ENCODE measurements at regions not wholly inside any gene's neighbourhood (a gene's known extent, or its start where the extent isn't known, plus 50 kb on each side); places are given as distances from the start of the nearest gene placed in this dataset.
A peak's percentile ranks its signal among the peaks of the same experiment; 100 is the strongest.

- no peak for DNase-seq (ENCODE audit: low read depth in 2 of 2)
These were observed 187.2 kb downstream of the REEP3 start for GRCh38 chr10:63708421-63708820.

GRCh38 chr10:63710703-63711102 is 189.5 kb downstream of the REEP3 start:
- no peak for DNase-seq (ENCODE audit: low read depth in 2 of 2)

DNA sequence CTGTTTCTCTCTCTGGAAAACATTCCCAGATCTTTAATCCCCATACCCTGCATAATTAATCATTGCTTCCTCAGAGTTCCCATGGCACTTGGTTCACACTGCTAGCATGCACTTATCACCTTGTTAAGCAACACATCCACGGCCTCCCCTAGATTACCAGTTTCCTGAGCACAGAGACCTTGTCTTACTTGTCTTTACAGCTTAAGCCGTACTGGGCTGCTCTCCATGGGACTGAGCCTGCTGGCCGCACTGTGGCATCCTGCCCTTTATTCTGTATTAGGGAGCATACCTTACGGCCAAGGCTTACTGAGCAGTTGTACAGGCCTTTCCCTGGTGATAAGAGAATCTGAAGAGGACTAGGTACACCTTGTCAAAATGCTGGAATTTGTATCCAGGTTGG is 190.2 kb downstream of the REEP3 start:
- DNase-seq (ENCODE audit: low read depth in 2 of 2) = no peak

DNA sequence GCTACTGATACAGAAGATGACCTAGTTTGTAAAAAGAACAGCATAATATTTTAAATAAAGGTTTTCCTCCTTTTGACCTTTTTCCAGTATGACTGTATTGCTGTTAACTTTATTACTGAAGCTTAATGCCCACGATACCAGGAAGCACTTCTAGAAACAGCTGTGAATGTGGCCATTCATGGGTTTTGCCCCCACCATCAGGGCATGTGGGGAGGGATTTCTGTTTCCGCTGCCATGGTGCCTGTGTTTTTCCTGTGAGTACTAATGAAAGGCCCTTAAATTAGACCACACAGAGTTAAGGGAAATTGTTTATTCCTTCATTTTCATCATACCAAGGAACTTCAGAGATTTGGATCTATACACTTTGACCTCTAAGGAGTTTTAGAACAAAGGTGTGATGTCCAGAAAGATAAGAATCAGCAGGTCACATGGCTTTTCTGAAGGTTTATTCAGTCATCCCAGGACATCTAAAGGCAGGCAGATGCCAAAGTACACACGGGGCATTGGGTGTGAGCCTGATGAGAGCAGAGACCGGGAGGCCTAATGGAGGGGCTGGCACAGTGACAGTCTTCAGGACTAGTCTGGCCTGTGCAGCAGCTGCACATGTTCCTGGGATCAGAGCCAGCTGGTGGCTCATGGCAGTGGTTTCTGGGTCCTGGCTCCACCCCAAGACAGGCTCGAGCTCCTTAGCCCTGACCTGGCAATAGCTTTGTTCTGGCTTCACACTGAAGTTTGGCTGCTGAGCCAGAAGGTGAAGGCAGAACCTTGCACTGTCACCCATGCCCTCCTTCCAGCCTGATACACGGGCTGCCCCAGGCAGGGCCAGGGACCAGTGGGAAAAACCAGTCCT is 190.9 kb downstream of the REEP3 start:
- DNase-seq (ENCODE audit: low read depth in 2 of 2) = no peak

GRCh38 chr10:63712717-63713115 is 191.5 kb downstream of the REEP3 start:
- DNase-seq (ENCODE audit: low read depth in 2 of 2) = no peak

DNA sequence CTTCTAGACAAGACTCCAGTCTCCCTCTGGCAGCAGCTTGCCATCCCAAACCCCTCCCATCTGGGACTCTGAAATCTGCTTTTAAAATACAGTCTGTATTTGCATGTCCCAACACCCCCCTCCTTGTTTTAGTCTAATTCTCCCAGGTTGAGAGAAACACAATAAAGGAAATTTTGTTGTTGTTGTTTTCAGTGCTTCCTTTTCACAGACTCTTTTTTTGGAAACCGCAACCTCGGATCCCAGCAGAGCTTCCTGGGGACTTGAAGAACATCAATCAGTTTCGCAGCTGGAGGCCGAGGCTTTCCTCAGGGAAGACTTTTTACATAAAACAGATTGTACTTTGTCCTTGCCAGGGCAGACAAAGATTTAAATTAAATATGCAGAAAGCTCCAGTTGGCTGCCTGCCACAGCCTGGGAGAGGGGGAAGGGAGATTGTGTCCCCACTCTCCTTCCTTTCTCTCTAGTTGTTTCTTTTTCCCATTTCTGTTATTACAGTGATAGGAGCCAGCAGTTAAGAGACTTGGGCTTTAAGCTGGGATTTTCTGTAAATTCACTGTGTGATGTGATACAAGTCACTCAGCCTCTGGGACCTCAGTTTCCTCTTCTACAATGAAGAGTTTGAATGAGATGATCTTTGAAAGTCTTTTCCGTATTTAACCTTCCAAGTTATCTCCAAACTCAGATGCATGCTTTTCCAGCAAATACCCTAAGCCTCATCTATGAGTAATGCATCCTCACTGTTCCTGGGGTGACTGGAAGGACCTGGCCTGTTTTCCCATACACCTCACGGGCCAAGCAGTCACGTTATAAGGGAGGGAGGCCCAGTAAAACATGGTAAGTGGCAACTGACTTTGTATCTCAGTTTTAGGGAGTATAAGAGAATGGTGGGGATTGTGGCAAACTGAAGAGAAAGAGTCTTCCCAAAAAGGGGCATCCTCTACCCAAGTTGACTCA is 192.3 kb downstream of the REEP3 start:
- DNase-seq (ENCODE audit: low read depth in 2 of 2) = no peak

GRCh38 chr10:63716016-63716580 is 194.9 kb downstream of the REEP3 start:
- DNase-seq (ENCODE audit: low read depth in 2 of 2) = no peak

- DNase-seq (ENCODE audit: low read depth in 2 of 2) = no peak
These were observed 196.0 kb downstream of the REEP3 start for GRCh38 chr10:63717027-63717715.

DNA sequence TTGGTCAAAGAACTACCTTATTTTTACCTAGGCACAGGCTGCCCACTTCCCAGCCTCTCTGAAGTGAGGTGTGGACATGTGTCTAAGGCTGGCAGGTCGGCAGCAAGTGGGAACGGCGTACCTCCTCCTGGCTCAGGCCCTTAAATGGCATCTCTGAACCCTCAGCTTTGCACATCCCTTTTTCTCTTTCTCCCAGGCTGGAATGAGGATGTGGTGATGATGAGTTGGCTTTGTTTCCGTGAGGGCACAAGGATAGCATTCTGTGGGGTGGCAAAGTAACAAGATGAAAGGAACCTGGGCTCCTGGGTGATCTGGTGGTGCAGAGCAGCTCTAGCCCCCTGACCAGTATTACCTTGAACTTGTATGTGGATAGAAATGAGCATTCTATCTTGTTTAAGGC is 196.8 kb downstream of the REEP3 start:
- no peak for DNase-seq (ENCODE audit: low read depth in 2 of 2)

DNA sequence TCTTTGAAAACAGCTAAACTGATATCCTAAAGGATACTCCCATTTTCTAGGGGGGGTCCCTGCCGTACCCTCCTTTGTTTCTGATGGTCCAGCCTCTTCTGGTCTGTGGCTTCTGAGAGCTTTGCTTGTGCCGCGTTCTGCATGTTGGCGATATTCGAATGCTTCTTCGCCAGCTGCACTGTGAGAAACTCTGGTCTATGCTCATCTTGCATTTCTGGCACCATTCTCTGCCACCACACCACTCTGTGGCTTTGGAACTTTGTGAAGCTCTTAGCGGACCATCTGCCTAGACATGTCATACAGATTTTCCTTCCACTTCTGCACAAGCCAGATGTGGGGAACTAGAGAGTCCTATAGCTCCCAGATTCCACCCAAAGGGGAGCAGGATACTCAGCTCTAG is 197.2 kb downstream of the REEP3 start:
- DNase-seq (ENCODE audit: low read depth in 2 of 2) = no peak

GRCh38 chr10:63719226-63719856 is 198.1 kb downstream of the REEP3 start:
- no peak for DNase-seq (ENCODE audit: low read depth in 2 of 2)

DNA sequence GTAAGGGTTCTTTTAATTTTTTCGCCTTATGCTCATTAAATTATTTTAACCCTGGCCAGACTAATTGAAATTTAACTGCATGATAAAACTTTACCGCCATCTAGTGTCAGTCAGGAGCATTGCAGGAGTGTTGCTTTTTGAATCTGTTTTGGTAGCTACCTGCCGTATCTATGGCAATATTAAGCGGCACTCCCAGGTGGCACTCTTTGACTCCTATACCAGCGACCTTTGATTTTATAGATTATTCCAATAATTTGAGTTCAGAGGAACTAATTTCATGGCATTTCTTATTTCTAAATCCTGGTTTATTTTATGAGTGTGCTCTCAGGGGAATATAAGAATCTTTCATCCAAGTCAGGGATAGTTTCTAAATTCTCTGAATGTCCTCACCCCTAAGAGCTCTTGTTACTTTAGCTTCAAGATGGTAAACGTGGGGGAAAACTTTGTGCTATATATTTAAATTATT is 198.9 kb downstream of the REEP3 start:
- peak; percentile 12 to 42 for DNase-seq (ENCODE audit: low read depth in 2 of 2)

DNA sequence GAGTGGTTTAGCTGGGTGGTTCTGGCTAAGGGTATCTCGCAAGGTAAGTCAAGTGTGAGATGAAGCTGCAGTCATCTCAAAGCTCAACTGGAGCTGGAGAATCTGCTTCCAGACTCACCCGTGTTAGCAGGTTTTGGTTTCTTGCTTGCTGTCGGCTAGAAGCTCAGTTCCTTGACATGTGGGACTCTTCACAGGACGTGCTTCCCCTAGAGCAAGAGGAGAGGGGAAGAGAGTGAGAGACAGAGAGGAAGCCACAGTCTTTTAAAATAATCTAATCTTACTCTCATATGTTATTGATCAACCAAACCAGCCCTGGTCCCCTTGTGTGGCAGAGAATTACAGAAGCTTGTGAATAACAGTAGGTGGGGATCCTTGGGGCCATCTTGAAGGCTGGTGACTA is 199.5 kb downstream of the REEP3 start:
- no peak for DNase-seq (ENCODE audit: low read depth in 2 of 2)

GRCh38 chr10:63722537-63722936 is 201.3 kb downstream of the REEP3 start:
- DNase-seq (ENCODE audit: low read depth in 2 of 2) = no peak

DNA sequence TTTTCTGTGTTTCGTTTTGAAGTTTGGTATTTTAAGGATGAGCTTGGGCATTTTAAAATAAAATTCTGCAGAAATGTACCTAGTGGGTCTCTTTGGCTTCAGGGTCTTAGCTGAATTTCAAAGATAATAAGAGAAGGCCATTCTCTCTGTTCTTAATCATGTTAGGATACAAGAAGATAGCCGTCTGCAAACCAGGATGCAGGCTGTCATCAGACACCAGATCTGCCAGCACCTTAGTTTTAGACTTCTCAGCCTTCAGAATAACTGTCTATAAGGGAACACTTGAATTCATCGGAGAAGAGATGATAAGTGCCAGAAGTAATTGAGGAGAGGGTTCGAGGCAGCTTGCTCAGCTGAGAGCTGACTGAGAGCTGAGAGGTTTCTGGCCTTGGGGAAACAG is 202.1 kb downstream of the REEP3 start:
- DNase-seq (ENCODE audit: low read depth in 2 of 2) = no peak

GRCh38 chr10:63723741-63724140 is 202.5 kb downstream of the REEP3 start:
- no peak for DNase-seq (ENCODE audit: low read depth in 2 of 2)

DNA sequence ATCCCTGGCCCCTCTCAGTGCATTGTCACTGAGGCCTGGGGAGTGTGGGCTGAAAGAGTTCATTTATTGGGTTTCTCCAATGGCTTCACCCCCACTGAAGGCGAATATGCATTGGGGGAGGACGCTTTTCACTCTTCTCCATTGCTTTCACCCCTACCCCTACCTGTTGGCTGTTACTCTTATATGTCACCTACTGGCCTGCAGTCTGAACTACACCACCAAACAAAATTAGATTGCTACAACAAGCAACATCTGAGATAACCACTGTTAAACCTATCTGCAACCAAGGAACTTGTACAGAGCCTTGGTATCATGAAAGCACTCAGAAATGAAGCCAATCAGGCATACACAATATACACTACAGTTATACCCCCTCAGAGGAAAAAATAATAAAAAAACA is 203.7 kb downstream of the REEP3 start:
- no peak for DNase-seq (ENCODE audit: low read depth in 2 of 2)

GRCh38 chr10:63726867-63727266 is 205.7 kb downstream of the REEP3 start:
- no peak for DNase-seq (ENCODE audit: low read depth in 2 of 2)

- no peak for DNase-seq (ENCODE audit: low read depth in 2 of 2)
These were observed 206.4 kb downstream of the REEP3 start for GRCh38 chr10:63727636-63728035.

DNA sequence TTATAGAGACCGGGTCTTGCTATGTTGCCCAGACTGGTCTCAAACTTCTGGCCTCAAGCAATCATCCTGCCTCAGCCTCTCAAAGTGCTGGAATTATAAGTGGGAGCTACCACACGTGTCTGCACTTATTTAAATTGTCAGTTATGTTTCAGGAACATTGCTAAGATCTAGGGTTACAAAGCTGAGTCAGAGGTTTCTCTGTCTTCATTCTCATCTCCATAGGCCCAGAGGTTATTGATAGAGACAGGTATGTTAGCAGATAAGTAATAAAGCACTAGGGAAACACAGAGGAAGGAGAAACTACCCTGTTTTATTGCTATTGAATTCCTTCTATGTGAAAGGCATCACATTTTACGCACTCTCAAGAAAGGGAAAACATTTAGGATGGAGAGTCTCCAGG is 214.1 kb downstream of the REEP3 start:
- DNase-seq (ENCODE audit: low read depth in 2 of 2) = no peak

DNA sequence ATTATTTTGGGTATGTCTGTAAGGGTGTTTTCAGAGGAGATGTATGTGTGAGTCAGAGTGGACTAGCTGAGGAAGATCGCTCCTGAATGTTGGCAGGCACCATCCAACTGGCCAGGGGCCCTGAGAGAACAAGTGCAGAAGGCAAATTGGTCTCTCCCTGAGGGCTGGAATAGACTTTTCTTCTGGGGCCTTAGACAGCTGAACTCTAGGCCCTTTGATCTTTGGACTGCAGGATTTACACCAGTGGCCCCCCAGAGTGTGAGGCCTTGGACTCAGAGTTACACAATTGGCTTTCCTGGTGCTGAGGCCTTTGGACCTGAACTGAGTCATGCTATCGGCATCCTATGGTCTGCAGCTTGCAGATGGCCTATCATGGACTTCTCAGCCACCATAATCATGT is 217.2 kb downstream of the REEP3 start:
- no peak for DNase-seq (ENCODE audit: low read depth in 2 of 2)

All from stimulated activated CD8-positive, alpha-beta memory T cell treated with anti-CD3 and anti-CD28 coated beads, Interleukin-7, amount 100 ng/mL, for 4 hours (primary cell).